Esophagus squamous epithelium (tissue), 4 donors: ENCODE measurements at regions not wholly inside any gene's neighbourhood (a gene's known extent, or its start where the extent isn't known, plus 50 kb on each side); places are given as distances from the start of the nearest gene placed in this dataset.

Experiments
- CTCF ChIP-seq, 6 experiments: fragments of 450-650 bp in 4 of 6; fragments of 200-600 bp in 2 of 6; sonication (generic) in 2 of 6; IDR thresholded peaks; one replicate each; pipeline ENCODE4 v1.5.1; 2016 to 2019; ENCODE audit warnings: antibody characterized with exemption in 6 of 6, mild to moderate bottlenecking in 4 of 6, moderate library complexity in 4 of 6
- POLR2A ChIP-seq, 4 donors: fragments of 450-650 bp; IDR thresholded peaks; one replicate each; pipeline ENCODE4 v1.6.1; 2017; ENCODE audit warnings: antibody characterized with exemption in 4 of 4, mild to moderate bottlenecking in 4 of 4, moderate library complexity in 3 of 4

DNA sequence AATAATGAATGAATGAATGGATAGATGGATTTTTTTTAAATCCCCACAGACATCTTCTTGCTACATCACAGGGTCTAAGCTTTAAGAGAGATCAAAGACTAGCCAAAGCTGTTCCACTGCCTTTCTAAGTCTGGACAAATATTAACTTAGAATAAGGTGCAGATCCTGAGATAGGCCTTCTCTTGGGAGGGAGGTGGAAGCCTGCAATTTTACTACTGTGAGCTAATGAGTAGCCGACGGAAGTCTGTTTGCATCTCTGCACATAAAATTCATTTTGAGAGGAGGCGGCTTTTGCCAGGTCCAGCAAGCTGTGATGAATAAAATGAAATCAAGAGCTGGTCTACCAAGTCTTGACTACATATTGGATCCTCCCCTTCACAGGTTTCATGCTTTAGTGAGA is 484.9 kb downstream of the TMEM38B start:
- TF ChIP-seq POLR2A (IDR thresholded peaks at IDR 0.05) (no peak), CTCF (IDR thresholded peaks at IDR 0.05) (no peak)
